BLaER1 treated with 17β-estradiol and CSF1 and Interleukin-3, amounts not matched to agents 10 nM and 100 nM (cell line): ENCODE measurements at regions not wholly inside any gene's neighbourhood (a gene's known extent, or its start where the extent isn't known, plus 50 kb on each side); places are given as distances from the start of the nearest gene placed in this dataset.

Source experiments
- H3K27ac ChIP-seq, 11 experiments: shearing (Covaris generic); formaldehyde crosslinking; 2 replicates each; pipeline ENCODE4 v1.8.1; 2022
- H3K27me3 ChIP-seq, 11 experiments: shearing (Covaris generic); formaldehyde crosslinking; 2 replicates each; pipeline ENCODE4 v1.8.1; 2022
- H3K36me3 ChIP-seq, 11 experiments: shearing (Covaris generic); formaldehyde crosslinking; 2 replicates each; pipeline ENCODE4 v1.8.1; 2022
- H3K4me1 ChIP-seq, 10 experiments: shearing (Covaris generic); formaldehyde crosslinking; 2 replicates each; pipeline ENCODE4 v1.8.1; 2022
- H3K4me2 ChIP-seq, 11 experiments: shearing (Covaris generic); formaldehyde crosslinking; 2 replicates each; pipeline ENCODE4 v1.8.1; 2022
- H3K4me3 ChIP-seq, 10 experiments: shearing (Covaris generic); formaldehyde crosslinking; 2 replicates each; pipeline ENCODE4 v1.8.1; 2022
- H3K9ac ChIP-seq, 11 experiments: shearing (Covaris generic); formaldehyde crosslinking; 2 replicates each; pipeline ENCODE4 v1.8.1; 2022
- H3K9me3 ChIP-seq, 11 experiments: shearing (Covaris generic); formaldehyde crosslinking; replicated peaks in 1 of 11; 2 replicates each; pipeline ENCODE4 v1.8.1; 2022
- H4K20me1 ChIP-seq, 11 experiments: shearing (Covaris generic); formaldehyde crosslinking; 2 replicates each; pipeline ENCODE4 v1.8.1; 2022
- Cebpa-rat ChIP-seq, 11 experiments: shearing (Covaris generic); IDR thresholded peaks; 2 replicates each; pipeline ENCODE4 v1.8.1; 2022

GRCh38 chr1:11352058-11352715 is 79.2 kb downstream of the UBIAD1 start:
- peak overlapping the region in 5 of 10 experiments; percentile 3 to 37 (median 6); a peak in 3 of 20 replicates for H3K4me3 ChIP-seq
- H3K4me1 ChIP-seq, result peaks cover 41 to 82% (median 75%) of the 10 kb centered on the region in 10 experiments
- peak overlapping the region; percentile 61 to 95 (median 82) for H3K4me2 ChIP-seq

GRCh38 chr1:11352816-11353799 is 80.1 kb downstream of the UBIAD1 start:
- H4K20me1 ChIP-seq, result no peaks in the 10 kb centered on the region
- peak in 5 of 11 experiments; percentile 9 to 95 (median 84); a peak in 7 of 22 replicates for TF ChIP-seq Cebpa-rat (IDR thresholded peaks at IDR 0.05)
- peaks cover 0 to 10% (median 0%) of the 10 kb centered on the region in 11 experiments; a peak in 2 of 22 replicates for H3K27me3 ChIP-seq
- peak overlapping the region; percentile 61 to 95 (median 82) for H3K4me2 ChIP-seq
- peaks cover 15 to 34% (median 27%) of the 10 kb centered on the region in 11 experiments for H3K9me3 ChIP-seq
- peak overlapping the region in 8 of 11 experiments; percentile 48 to 85 (median 70); a peak in 17 of 22 replicates for H3K9ac ChIP-seq
- H3K27ac ChIP-seq, result peak overlapping the region in 9 of 11 experiments; percentile 9 to 94 (median 77); a peak in 16 of 22 replicates
- H3K36me3 ChIP-seq, result no peaks in the 10 kb centered on the region
- peak overlapping the region in 8 of 10 experiments; percentile 1 to 52 (median 35); a peak in 10 of 20 replicates for H3K4me3 ChIP-seq
- peaks cover 41 to 91% (median 84%) of the 10 kb centered on the region in 10 experiments for H3K4me1 ChIP-seq

More at GRCh38 chr1:11352058-11352715, 79.2 kb downstream of the UBIAD1 start:
- no peak for TF ChIP-seq Cebpa-rat (IDR thresholded peaks at IDR 0.05)
- peak overlapping the region in 8 of 11 experiments; percentile 59 to 94 (median 81); a peak in 16 of 22 replicates for H3K27ac ChIP-seq
- peak overlapping the region in 6 of 11 experiments; percentile 57 to 85 (median 74); a peak in 12 of 22 replicates for H3K9ac ChIP-seq
- no peaks in the 10 kb centered on the region for H4K20me1 ChIP-seq
- peaks cover 0 to 10% (median 0%) of the 10 kb centered on the region in 11 experiments; a peak in 2 of 22 replicates for H3K27me3 ChIP-seq
- H3K36me3 ChIP-seq, result no peaks in the 10 kb centered on the region
- peaks cover 15 to 37% (median 27%) of the 10 kb centered on the region in 11 experiments for H3K9me3 ChIP-seq

- no peaks in the 10 kb centered on the region for H4K20me1 ChIP-seq
- peaks cover 0 to 10% (median 0%) of the 10 kb centered on the region in 11 experiments; a peak in 2 of 22 replicates for H3K27me3 ChIP-seq
- H3K4me3 ChIP-seq, result peak overlapping the region in 1 of 10 experiments; percentile 25; a peak in 1 of 20 replicates
- H3K27ac ChIP-seq, result peak overlapping the region in 6 of 11 experiments; percentile 20 to 94 (median 86); a peak in 10 of 22 replicates
- peak overlapping the region in 4 of 11 experiments; percentile 40 to 85 (median 52); a peak in 7 of 22 replicates for H3K9ac ChIP-seq
- TF ChIP-seq Cebpa-rat (IDR thresholded peaks at IDR 0.05), result no peak
- H3K4me2 ChIP-seq, result peak overlapping the region; percentile 12 to 95 (median 82); a peak in 20 of 22 replicates
- peaks cover 3 to 15% (median 13%) of the 10 kb centered on the region in 11 experiments; a peak in 20 of 22 replicates for H3K9me3 ChIP-seq
- no peaks in the 10 kb centered on the region for H3K36me3 ChIP-seq
- peaks cover 37 to 92% (median 79%) of the 10 kb centered on the region in 10 experiments for H3K4me1 ChIP-seq
Measured at GRCh38 chr1:11354893-11355553, 82.0 kb downstream of the UBIAD1 start.

- no peaks in the 10 kb centered on the region for H3K36me3 ChIP-seq
- H3K9ac ChIP-seq, result peak overlapping the region in 6 of 11 experiments; percentile 7 to 85 (median 41); a peak in 9 of 22 replicates
- peaks cover 31 to 84% (median 71%) of the 10 kb centered on the region in 10 experiments for H3K4me1 ChIP-seq
- TF ChIP-seq Cebpa-rat (IDR thresholded peaks at IDR 0.05), result no peak
- peaks cover 0 to 10% (median 0%) of the 10 kb centered on the region in 11 experiments; a peak in 2 of 22 replicates for H3K27me3 ChIP-seq
- no peaks in the 10 kb centered on the region for H4K20me1 ChIP-seq
- H3K4me3 ChIP-seq, result peak overlapping the region in 5 of 10 experiments; percentile 7 to 30 (median 25); a peak in 5 of 20 replicates
- H3K27ac ChIP-seq, result peak overlapping the region in 7 of 11 experiments; percentile 20 to 94 (median 85); a peak in 13 of 22 replicates
- H3K4me2 ChIP-seq, result peak overlapping the region; percentile 12 to 95 (median 82)
- H3K9me3 ChIP-seq, result peaks cover 0 to 8% (median 5%) of the 10 kb centered on the region in 11 experiments; a peak in 13 of 22 replicates
Measured at GRCh38 chr1:11355559-11356475, 82.8 kb downstream of the UBIAD1 start.

- H3K4me3 ChIP-seq, result no peak overlapping the region
- H3K27me3 ChIP-seq, result peaks cover 0 to 10% (median 0%) of the 10 kb centered on the region in 11 experiments; a peak in 2 of 22 replicates
- H3K4me1 ChIP-seq, result peaks cover 28 to 84% (median 67%) of the 10 kb centered on the region in 10 experiments
- H3K9ac ChIP-seq, result peak overlapping the region in 3 of 11 experiments; percentile 6 to 13 (median 10); a peak in 4 of 22 replicates
- TF ChIP-seq Cebpa-rat (IDR thresholded peaks at IDR 0.05), result no peak
- peak overlapping the region in 4 of 11 experiments; percentile 37 to 94 (median 89); a peak in 5 of 22 replicates for H3K27ac ChIP-seq
- H4K20me1 ChIP-seq, result no peaks in the 10 kb centered on the region
- H3K4me2 ChIP-seq, result peak overlapping the region in 9 of 11 experiments; percentile 78 to 95 (median 84); a peak in 17 of 22 replicates
- no peaks in the 10 kb centered on the region for H3K36me3 ChIP-seq
- H3K9me3 ChIP-seq, result no peaks in the 10 kb centered on the region
Measured at GRCh38 chr1:11357276-11357675, 84.3 kb downstream of the UBIAD1 start.

GRCh38 chr1:11358984-11359383 is 86.0 kb downstream of the UBIAD1 start:
- Histone ChIP-seq H3K27ac (no peak overlapping the region), H3K4me1 (peaks cover 22 to 84% (median 68%) of the 10 kb centered on the region in 10 experiments), H3K27me3 (peaks cover 0 to 15% (median 0%) of the 10 kb centered on the region in 11 experiments; a peak in 3 of 22 replicates), H3K4me2 (peak overlapping the region in 1 of 11 experiments; percentile 36; a peak in 1 of 22 replicates), H3K9ac (no peak overlapping the region), H3K4me3 (no peak overlapping the region), H3K36me3 (no peaks in the 10 kb centered on the region), H3K9me3 (no peaks in the 10 kb centered on the region), H4K20me1 (no peaks in the 10 kb centered on the region)
- no peak for TF ChIP-seq Cebpa-rat (IDR thresholded peaks at IDR 0.05)
